ENCODE measurements at regions not wholly inside any gene's neighbourhood (a gene's known extent, or its start where the extent isn't known, plus 50 kb on each side); places are given as distances from the start of the nearest gene placed in this dataset.

- intact Hi-C loops (cut with micrococcal nuclease), result no loop called here
- H3K4me3 Mint-ChIP-seq, result no peak overlapping the region
- no peak for DNase-seq
- CTCF ChIA-PET, result no interaction called here
- H3K4me1 Mint-ChIP-seq (ENCODE audit: low read depth), result no peaks in the 10 kb centered on the region
- no peaks in the 10 kb centered on the region for H3K27me3 Mint-ChIP-seq
- no peak overlapping the region for H3K27ac Mint-ChIP-seq
- POLR2A ChIA-PET, result no interaction called here
- H3K36me3 Mint-ChIP-seq, result no peaks in the 10 kb centered on the region
- H3K9me3 Mint-ChIP-seq, result no peaks in the 10 kb centered on the region
Observed at GRCh38 chr5:168182269-168182668, 109.2 kb upstream of the WWC1 start.

GRCh38 chr5:168184103-168184502 lies 107.3 kb upstream of the WWC1 start:
- no peak overlapping the region for H3K4me3 Mint-ChIP-seq
- intact Hi-C loops (cut with micrococcal nuclease), result no loop called here
- DNase-seq, result no peak
- H3K9me3 Mint-ChIP-seq, result no peaks in the 10 kb centered on the region
- H3K27ac Mint-ChIP-seq, result no peak overlapping the region
- no peaks in the 10 kb centered on the region for H3K36me3 Mint-ChIP-seq
- CTCF ChIA-PET, result no interaction called here
- H3K4me1 Mint-ChIP-seq (ENCODE audit: low read depth), result no peaks in the 10 kb centered on the region
- H3K27me3 Mint-ChIP-seq, result no peaks in the 10 kb centered on the region
- POLR2A ChIA-PET, result no interaction called here

GRCh38 chr5:168186289-168187074 lies 105.0 kb upstream of the WWC1 start:
- Mint-ChIP-seq H3K4me1 (ENCODE audit: low read depth) (no peaks in the 10 kb centered on the region), H3K27ac (no peak overlapping the region), H3K27me3 (peaks cover 3% of the 10 kb centered on the region), H3K4me3 (no peak overlapping the region), H3K36me3 (no peaks in the 10 kb centered on the region), H3K9me3 (no peaks in the 10 kb centered on the region)
- intact Hi-C loops (cut with micrococcal nuclease), result no loop called here
- DNase-seq, result no peak
- ChIA-PET POLR2A (no interaction called here), CTCF (no interaction called here)

GRCh38 chr5:168187614-168188013 lies 103.8 kb upstream of the WWC1 start:
- H3K36me3 Mint-ChIP-seq, result no peaks in the 10 kb centered on the region
- DNase-seq, result no peak
- no peak overlapping the region for H3K4me3 Mint-ChIP-seq
- ChIA-PET CTCF (no interaction called here), POLR2A (no interaction called here)
- H3K27ac Mint-ChIP-seq, result no peak overlapping the region
- peaks cover 3% of the 10 kb centered on the region for H3K27me3 Mint-ChIP-seq
- H3K4me1 Mint-ChIP-seq (ENCODE audit: low read depth), result no peaks in the 10 kb centered on the region
- no peaks in the 10 kb centered on the region for H3K9me3 Mint-ChIP-seq
- intact Hi-C loops (cut with micrococcal nuclease), result no loop called here

GRCh38 chr5:168188182-168188581 lies 103.3 kb upstream of the WWC1 start:
- H3K27ac Mint-ChIP-seq, result no peak overlapping the region
- DNase-seq, result no peak
- CTCF ChIA-PET, result no interaction called here
- POLR2A ChIA-PET, result no interaction called here
- intact Hi-C loops (cut with micrococcal nuclease), result no loop called here
- no peaks in the 10 kb centered on the region for H3K36me3 Mint-ChIP-seq
- peaks cover 3% of the 10 kb centered on the region for H3K27me3 Mint-ChIP-seq
- H3K4me3 Mint-ChIP-seq, result no peak overlapping the region
- H3K4me1 Mint-ChIP-seq (ENCODE audit: low read depth), result no peaks in the 10 kb centered on the region
- no peaks in the 10 kb centered on the region for H3K9me3 Mint-ChIP-seq

- no peak overlapping the region for H3K27ac Mint-ChIP-seq
- no peak for DNase-seq
- no peaks in the 10 kb centered on the region for H3K36me3 Mint-ChIP-seq
- H3K4me3 Mint-ChIP-seq, result no peak overlapping the region
- CTCF ChIA-PET, result no interaction called here
- no peaks in the 10 kb centered on the region for H3K4me1 Mint-ChIP-seq (ENCODE audit: low read depth)
- intact Hi-C loops (cut with micrococcal nuclease), result no loop called here
- POLR2A ChIA-PET, result no interaction called here
- H3K9me3 Mint-ChIP-seq, result no peaks in the 10 kb centered on the region
- H3K27me3 Mint-ChIP-seq, result peaks cover 9% of the 10 kb centered on the region
Observed at GRCh38 chr5:168192120-168192519, 99.3 kb upstream of the WWC1 start.

- H3K27ac Mint-ChIP-seq, result no peak overlapping the region
- intact Hi-C loops (cut with micrococcal nuclease), result no loop called here
- POLR2A ChIA-PET, result no interaction called here
- CTCF ChIA-PET, result interaction anchor here (1.3 kb wide), 1 partner anchor 26 kb away, joined by 3 read pairs; no protein-coding TSS in a partner anchor
- no peaks in the 10 kb centered on the region for H3K9me3 Mint-ChIP-seq
- H3K27me3 Mint-ChIP-seq, result peaks cover 9% of the 10 kb centered on the region
- H3K4me1 Mint-ChIP-seq (ENCODE audit: low read depth), result no peaks in the 10 kb centered on the region
- H3K4me3 Mint-ChIP-seq, result no peak overlapping the region
- H3K36me3 Mint-ChIP-seq, result no peaks in the 10 kb centered on the region
- DNase-seq, result no peak
Observed at GRCh38 chr5:168193493-168194250, 97.8 kb upstream of the WWC1 start.

- H3K27ac Mint-ChIP-seq, result no peak overlapping the region
- H3K9me3 Mint-ChIP-seq, result no peaks in the 10 kb centered on the region
- no peaks in the 10 kb centered on the region for H3K4me1 Mint-ChIP-seq (ENCODE audit: low read depth)
- H3K4me3 Mint-ChIP-seq, result no peak overlapping the region
- POLR2A ChIA-PET, result interaction anchor here (0.8 kb wide), 1 partner anchor 10 kb away, joined by 4 read pairs; no protein-coding TSS in a partner anchor
- CTCF ChIA-PET, result no interaction called here
- H3K27me3 Mint-ChIP-seq, result peaks cover 9% of the 10 kb centered on the region
- no peak for DNase-seq
- intact Hi-C loops (cut with micrococcal nuclease), result no loop called here
- H3K36me3 Mint-ChIP-seq, result no peaks in the 10 kb centered on the region
Observed at GRCh38 chr5:168195110-168195509, 96.3 kb upstream of the WWC1 start.

GRCh38 chr5:168198359-168198758 lies 93.1 kb upstream of the WWC1 start:
- CTCF ChIA-PET, result no interaction called here
- H3K4me1 Mint-ChIP-seq (ENCODE audit: low read depth), result no peaks in the 10 kb centered on the region
- POLR2A ChIA-PET, result no interaction called here

GRCh38 chr5:168202996-168203395 lies 88.4 kb upstream of the WWC1 start:
- Mint-ChIP-seq H3K4me3 (no peak overlapping the region), H3K27me3 (peaks cover 2% of the 10 kb centered on the region), H3K9me3 (no peaks in the 10 kb centered on the region), H3K27ac (no peak overlapping the region), H3K36me3 (no peaks in the 10 kb centered on the region), H3K4me1 (ENCODE audit: low read depth) (no peaks in the 10 kb centered on the region)
- DNase-seq, result no peak
- POLR2A ChIA-PET, result no interaction called here
- CTCF ChIA-PET, result interaction anchor here (0.7 to 1.2 kb wide), 2 partner anchors 16 to 203 kb away, joined by 3 to 4 read pairs; no protein-coding TSS in a partner anchor
- intact Hi-C loops (cut with micrococcal nuclease), result no loop called here

More at GRCh38 chr5:168198359-168198758, 93.1 kb upstream of the WWC1 start:
- DNase-seq, result no peak
- intact Hi-C loops (cut with micrococcal nuclease), result no loop called here
- Mint-ChIP-seq H3K4me3 (no peak overlapping the region), H3K36me3 (no peaks in the 10 kb centered on the region), H3K27ac (no peak overlapping the region), H3K9me3 (no peaks in the 10 kb centered on the region), H3K27me3 (peaks cover 7% of the 10 kb centered on the region)

- H3K4me3 Mint-ChIP-seq, result no peak overlapping the region
- no peak overlapping the region for H3K27ac Mint-ChIP-seq
- peaks cover 2% of the 10 kb centered on the region for H3K27me3 Mint-ChIP-seq
- no peaks in the 10 kb centered on the region for H3K9me3 Mint-ChIP-seq
- POLR2A ChIA-PET, result no interaction called here
- H3K36me3 Mint-ChIP-seq, result no peaks in the 10 kb centered on the region
- no peak for DNase-seq
- intact Hi-C loops (cut with micrococcal nuclease), result no loop called here
- CTCF ChIA-PET, result interaction anchor here (1.2 kb wide), 1 partner anchor 15 kb away, joined by 4 read pairs; no protein-coding TSS in a partner anchor
- H3K4me1 Mint-ChIP-seq (ENCODE audit: low read depth), result no peaks in the 10 kb centered on the region
Observed at GRCh38 chr5:168204165-168204564, 87.3 kb upstream of the WWC1 start.

- DNase-seq, result no peak
- Mint-ChIP-seq H3K4me1 (ENCODE audit: low read depth) (no peaks in the 10 kb centered on the region), H3K27ac (no peak overlapping the region), H3K4me3 (no peak overlapping the region), H3K9me3 (no peaks in the 10 kb centered on the region), H3K36me3 (no peaks in the 10 kb centered on the region), H3K27me3 (peaks cover 5% of the 10 kb centered on the region)
- POLR2A ChIA-PET, result no interaction called here
- intact Hi-C loops (cut with micrococcal nuclease), result no loop called here
- CTCF ChIA-PET, result no interaction called here
Observed at GRCh38 chr5:168207450-168208029, 83.9 kb upstream of the WWC1 start.
